ENCODE measurements at regions not wholly inside any gene's neighbourhood (a gene's known extent, or its start where the extent isn't known, plus 50 kb on each side); places are given as distances from the start of the nearest gene placed in this dataset.

DNA sequence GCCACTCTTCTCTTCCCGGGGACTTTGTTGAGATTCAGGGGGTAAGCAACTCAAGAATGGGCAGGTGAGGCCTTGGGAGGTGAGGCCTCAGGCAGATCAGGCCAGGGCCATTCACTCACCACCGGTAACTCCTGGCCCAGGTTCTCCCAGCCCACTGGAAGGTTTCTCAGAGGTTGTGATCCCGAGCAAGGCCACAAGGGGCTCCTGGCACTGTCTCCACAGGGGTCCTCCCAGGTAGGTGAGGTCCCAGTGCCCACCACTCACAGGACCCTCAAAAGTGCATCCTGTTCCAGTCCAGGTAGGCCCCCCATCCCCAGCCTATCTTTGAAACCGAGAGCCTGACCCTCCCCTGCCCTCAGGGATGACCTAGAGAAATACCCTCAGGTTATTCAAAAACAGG is 236.1 kb downstream of the BUB3 start:
- no peak for TF ChIP-seq POLR2A (IDR thresholded peaks at IDR 0.05)
- TF ChIP-seq, protein P1, sequence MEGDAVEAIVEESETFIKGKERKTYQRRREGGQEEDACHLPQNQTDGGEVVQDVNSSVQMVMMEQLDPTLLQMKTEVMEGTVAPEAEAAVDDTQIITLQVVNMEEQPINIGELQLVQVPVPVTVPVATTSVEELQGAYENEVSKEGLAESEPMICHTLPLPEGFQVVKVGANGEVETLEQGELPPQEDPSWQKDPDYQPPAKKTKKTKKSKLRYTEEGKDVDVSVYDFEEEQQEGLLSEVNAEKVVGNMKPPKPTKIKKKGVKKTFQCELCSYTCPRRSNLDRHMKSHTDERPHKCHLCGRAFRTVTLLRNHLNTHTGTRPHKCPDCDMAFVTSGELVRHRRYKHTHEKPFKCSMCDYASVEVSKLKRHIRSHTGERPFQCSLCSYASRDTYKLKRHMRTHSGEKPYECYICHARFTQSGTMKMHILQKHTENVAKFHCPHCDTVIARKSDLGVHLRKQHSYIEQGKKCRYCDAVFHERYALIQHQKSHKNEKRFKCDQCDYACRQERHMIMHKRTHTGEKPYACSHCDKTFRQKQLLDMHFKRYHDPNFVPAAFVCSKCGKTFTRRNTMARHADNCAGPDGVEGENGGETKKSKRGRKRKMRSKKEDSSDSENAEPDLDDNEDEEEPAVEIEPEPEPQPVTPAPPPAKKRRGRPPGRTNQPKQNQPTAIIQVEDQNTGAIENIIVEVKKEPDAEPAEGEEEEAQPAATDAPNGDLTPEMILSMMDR (IDR thresholded peaks at IDR 0.05) = no peak
